GM23248 (cell line): ENCODE measurements at regions not wholly inside any gene's neighbourhood (a gene's known extent, or its start where the extent isn't known, plus 50 kb on each side); places are given as distances from the start of the nearest gene placed in this dataset.

Source experiments
- DNase-seq: peaks from one replicate; pipeline ENCODE4 v3.0.0-alpha.2; 2015
- H2AFZ ChIP-seq: fragments of 200-600 bp; sonication (generic); 2 replicates; pipeline ENCODE4 v1.6.1; 2016; ENCODE audit warnings: antibody characterized with exemption
- H3F3A ChIP-seq: fragments of 200-600 bp; sonication (generic); 2 replicates; pipeline ENCODE4 v1.6.1; 2016; ENCODE audit warnings: mild to moderate bottlenecking, antibody characterized with exemption, mixed run types; ENCODE audit not compliant: insufficient read depth
- H3K27ac ChIP-seq: fragments of 200-600 bp; sonication (generic); 2 replicates; pipeline ENCODE4 v1.5.1; 2016; ENCODE audit warnings: mild to moderate bottlenecking
- H3K27me3 ChIP-seq: fragments of 200-600 bp; sonication (generic); replicated peaks from 2 replicates; pipeline ENCODE4 v1.6.1; 2016; ENCODE audit warnings: mild to moderate bottlenecking; ENCODE audit not compliant: insufficient read depth
- H3K36me3 ChIP-seq: fragments of 200-600 bp; sonication (generic); 2 replicates; pipeline ENCODE4 v1.6.1; 2016; ENCODE audit warnings: low read depth, mild to moderate bottlenecking
- H3K4me1 ChIP-seq: fragments of 200-600 bp; sonication (generic); 2 replicates; pipeline ENCODE4 v1.6.1; 2016; ENCODE audit warnings: mild to moderate bottlenecking; ENCODE audit not compliant: insufficient read depth
- H3K4me2 ChIP-seq: fragments of 200-600 bp; sonication (generic); one replicate; pipeline ENCODE4 v1.6.1; 2016; ENCODE audit warnings: mild to moderate bottlenecking; ENCODE audit not compliant: unreplicated experiment
- H3K4me3 ChIP-seq: fragments of 200-600 bp; sonication (generic); 2 replicates; pipeline ENCODE4 v1.5.1; 2016; ENCODE audit warnings: mild to moderate bottlenecking
- H3K79me2 ChIP-seq: fragments of 200-600 bp; sonication (generic); 2 replicates; pipeline ENCODE4 v1.6.1; 2016; ENCODE audit warnings: mild to moderate bottlenecking; ENCODE audit not compliant: insufficient read depth
- H3K9ac ChIP-seq: fragments of 200-600 bp; sonication (generic); 2 replicates; pipeline ENCODE4 v1.6.1; 2016; ENCODE audit warnings: mild to moderate bottlenecking
- H3K9me2 ChIP-seq: fragments of 200-600 bp; sonication (generic); 2 replicates; pipeline ENCODE4 v1.6.1; 2016; ENCODE audit warnings: mixed run types, mild to moderate bottlenecking, moderate library complexity; ENCODE audit not compliant: insufficient read depth
- H3K9me3 ChIP-seq: fragments of 200-600 bp; sonication (generic); one replicate; pipeline ENCODE4 v1.6.1; 2017; ENCODE audit warnings: low read depth
- H4K20me1 ChIP-seq: fragments of 200-600 bp; sonication (generic); 2 replicates; pipeline ENCODE4 v1.6.0; 2016; ENCODE audit not compliant: insufficient read depth
- EZH2 ChIP-seq: fragments of 200-600 bp; sonication (generic); IDR thresholded peaks from 2 replicates; pipeline ENCODE4 v1.6.1; 2018; ENCODE audit warnings: antibody characterized with exemption, mild to moderate bottlenecking; ENCODE audit not compliant: insufficient read depth, poor library complexity, severe bottlenecking
- EZH2phosphoT487 ChIP-seq: fragments of 200-600 bp; sonication (generic); IDR thresholded peaks from 2 replicates; pipeline ENCODE4 v1.6.1; 2018; ENCODE audit warnings: antibody characterized with exemption, moderate library complexity, mild to moderate bottlenecking, low read depth; ENCODE audit not compliant: insufficient read depth
- WGBS, 2 experiments: methylation state at CpG; one replicate each; pipeline ENCODE4 v1.1.6; 2015 to 2017; ENCODE audit warnings: low lambda C conversion rate in 2 of 2, low coverage in 1 of 2; ENCODE audit errors: missing lambda C conversion rate in 2 of 2; 5-methylcytosine and 5-hydroxymethylcytosine counted together
- in situ Hi-C: fragments of 300-500 bp; cut with MboI; formaldehyde crosslinking; loops from 2 replicates; pipeline ENCODE4 v1.15.0; 2020

DNA sequence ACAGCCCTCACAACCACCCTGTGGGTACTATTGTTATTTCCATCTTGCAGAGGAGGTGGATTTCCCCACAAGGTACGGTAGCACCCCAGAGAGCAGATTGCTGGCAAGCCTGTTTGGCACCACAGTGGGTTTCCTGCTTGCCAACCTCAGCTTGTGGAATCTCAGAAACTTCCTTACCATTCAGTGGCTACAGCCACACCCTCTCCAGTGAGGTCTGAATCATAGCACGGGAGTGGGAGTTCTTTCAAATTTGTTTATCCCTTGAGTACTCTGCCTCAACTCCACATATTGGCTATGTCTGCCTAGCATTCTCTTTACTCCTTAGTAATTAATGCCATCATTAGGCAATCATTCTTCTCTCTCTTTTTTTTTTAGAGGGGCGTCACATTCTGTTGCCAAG, 162.1 kb downstream of the PTPRU start:
- no peaks in the 10 kb centered on the region for H3K27me3 ChIP-seq
- peak overlapping the region; percentile 36 for H3K4me2 ChIP-seq
- H3K9me2 ChIP-seq = no peaks in the 10 kb centered on the region
- no peaks in the 10 kb centered on the region for H3K9me3 ChIP-seq
- no peaks in the 10 kb centered on the region for H3K79me2 ChIP-seq
- H4K20me1 ChIP-seq = no peaks in the 10 kb centered on the region
- TF ChIP-seq EZH2phosphoT487 (no peak), EZH2 (no peak)
- no peaks in the 10 kb centered on the region for H3K36me3 ChIP-seq
- peaks cover 14% of the 10 kb centered on the region; the same call in 1 of the 2 replicates for H3K4me1 ChIP-seq
- 6 to 16% methylated on average over 3 of the region's 3 CpGs for WGBS, 2 experiments
- H3K9ac ChIP-seq = no peak overlapping the region
- H3F3A ChIP-seq = peaks cover 13% of the 10 kb centered on the region; the same call in 1 of the 2 replicates
- no peak overlapping the region for H3K4me3 ChIP-seq
- DNase-seq = peak; percentile 77
- H2AFZ ChIP-seq = no peak overlapping the region
- in situ Hi-C loops = no loop called here
- H3K27ac ChIP-seq = 0 out of 2 replicates have a peak overlapping the region, but pooled peaks have one; percentile 18

DNA sequence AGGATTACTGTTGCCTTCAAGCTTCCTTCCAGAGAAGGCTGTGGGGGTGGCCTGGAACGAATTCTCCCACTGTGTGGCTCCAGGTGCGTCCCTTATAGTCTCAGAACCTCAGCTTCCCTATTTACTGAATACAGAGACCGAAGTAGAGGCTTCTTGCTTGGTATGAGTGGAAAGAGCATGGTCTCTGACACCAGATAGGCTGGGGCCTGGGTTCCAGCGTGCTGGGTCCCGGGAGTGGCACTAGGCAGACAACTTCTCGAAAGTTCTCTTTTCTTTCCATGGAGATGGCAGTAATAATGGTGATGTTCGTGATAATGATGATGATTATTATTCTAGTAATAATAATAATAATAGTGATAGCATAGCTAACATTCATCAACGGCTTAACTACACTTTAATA, 161.7 kb downstream of the PTPRU start:
- H3K27ac ChIP-seq = no peak overlapping the region
- WGBS, 2 experiments = 72 to 74% methylated on average over 8 of the region's 8 CpGs
- no peaks in the 10 kb centered on the region for H3K9me3 ChIP-seq
- peaks cover 13% of the 10 kb centered on the region; the same call in 1 of the 2 replicates for H3F3A ChIP-seq
- H3K9ac ChIP-seq = no peak overlapping the region
- no peaks in the 10 kb centered on the region for H3K9me2 ChIP-seq
- H3K4me3 ChIP-seq = no peak overlapping the region
- no peak for DNase-seq
- no peaks in the 10 kb centered on the region for H3K27me3 ChIP-seq
- in situ Hi-C loops = no loop called here
- TF ChIP-seq EZH2phosphoT487 (no peak), EZH2 (no peak)
- no peaks in the 10 kb centered on the region for H4K20me1 ChIP-seq
- no peak overlapping the region for H3K4me2 ChIP-seq
- H3K36me3 ChIP-seq = no peaks in the 10 kb centered on the region
- no peaks in the 10 kb centered on the region for H3K79me2 ChIP-seq
- no peak overlapping the region for H2AFZ ChIP-seq
- H3K4me1 ChIP-seq = peaks cover 14% of the 10 kb centered on the region; the same call in 1 of the 2 replicates

- in situ Hi-C loops = no loop called here
- Histone ChIP-seq H3K9me2 (no peaks in the 10 kb centered on the region), H2AFZ (no peak overlapping the region), H3K4me3 (no peak overlapping the region), H3K27me3 (no peaks in the 10 kb centered on the region), H3F3A (peaks cover 13% of the 10 kb centered on the region; the same call in 1 of the 2 replicates), H4K20me1 (no peaks in the 10 kb centered on the region), H3K4me2 (no peak overlapping the region), H3K36me3 (no peaks in the 10 kb centered on the region), H3K4me1 (peaks cover 14% of the 10 kb centered on the region; the same call in 1 of the 2 replicates), H3K27ac (no peak overlapping the region), H3K9ac (no peak overlapping the region), H3K9me3 (no peaks in the 10 kb centered on the region), H3K79me2 (no peaks in the 10 kb centered on the region)
- no peak for TF ChIP-seq EZH2phosphoT487
- TF ChIP-seq EZH2 = no peak
- WGBS, 2 experiments = 73 to 78% methylated on average over 1 of the region's 1 CpG
- DNase-seq = no peak
These were observed 160.9 kb downstream of the PTPRU start for GRCh38 chr1:29397256-29397590.

GRCh38 chr1:29396438-29397255, 160.3 kb downstream of the PTPRU start:
- Histone ChIP-seq H3F3A (peaks cover 13% of the 10 kb centered on the region; the same call in 1 of the 2 replicates), H3K27ac (no peak overlapping the region), H2AFZ (no peak overlapping the region), H4K20me1 (no peaks in the 10 kb centered on the region), H3K79me2 (no peaks in the 10 kb centered on the region), H3K27me3 (no peaks in the 10 kb centered on the region), H3K4me2 (no peak overlapping the region), H3K9ac (no peak overlapping the region), H3K4me3 (no peak overlapping the region), H3K36me3 (no peaks in the 10 kb centered on the region), H3K9me3 (no peaks in the 10 kb centered on the region), H3K9me2 (no peaks in the 10 kb centered on the region), H3K4me1 (peaks cover 14% of the 10 kb centered on the region; the same call in 1 of the 2 replicates)
- in situ Hi-C loops = no loop called here
- DNase-seq = peak; percentile 39
- TF ChIP-seq EZH2 (no peak), EZH2phosphoT487 (no peak)
- 69 to 72% methylated on average over 10 of the region's 10 CpGs for WGBS, 2 experiments
